GM12878 (cell line): ENCODE measurements at regions not wholly inside any gene's neighbourhood (a gene's known extent, or its start where the extent isn't known, plus 50 kb on each side); places are given as distances from the start of the nearest gene placed in this dataset.

Source experiments
- CREB1 ChIP-seq: IDR thresholded peaks from 2 replicates; pipeline ENCODE4 v1.6.1; 2012; ENCODE audit warnings: low read depth, mild to moderate bottlenecking, inconsistent platforms
- E2F8 ChIP-seq: fragments of 450-650 bp; IDR thresholded peaks from 2 replicates; pipeline ENCODE4 v1.6.1; 2018; ENCODE audit warnings: mild to moderate bottlenecking, low read depth, moderate library complexity; ENCODE audit not compliant: partially characterized antibody
- EP300 ChIP-seq, 2 experiments: fragments of 150-350 bp in 1 of 2; IDR thresholded peaks; 2 replicates each; pipeline ENCODE4 v1.6.1; 2011 to 2012; ENCODE audit warnings: low read depth in 2 of 2, low read length in 2 of 2, borderline replicate concordance in 1 of 2, improper control_type of control experiment in 1 of 2, inconsistent platforms in 1 of 2; ENCODE audit not compliant: control insufficient read depth in 1 of 2
- IKZF1 ChIP-seq: fragments of 450-650 bp; conservative IDR thresholded peaks from 2 replicates; pipeline ENCODE4 v1.6.1; 2017; ENCODE audit warnings: antibody characterized with exemption, mild to moderate bottlenecking
- NRF1 ChIP-seq: conservative IDR thresholded peaks from 2 replicates; pipeline ENCODE4 v1.6.1; 2011; ENCODE audit warnings: mild to moderate bottlenecking, low read depth, low read length, improper control_type of control experiment
- SPI1 ChIP-seq: IDR thresholded peaks from 2 replicates; pipeline ENCODE4 v1.6.1; 2011; ENCODE audit warnings: low read depth, mild to moderate bottlenecking, low read length, moderate library complexity, borderline replicate concordance; ENCODE audit not compliant: insufficient read depth
- STAT3 ChIP-seq: IDR thresholded peaks from 2 replicates; pipeline ENCODE4 v1.6.1; 2011; ENCODE audit warnings: low read depth, low read length, improper control_type of control experiment
- TF ChIP-seq, protein P1 (sequence below): fragments of 450-650 bp; IDR thresholded peaks from 2 replicates; pipeline ENCODE4 v1.6.1; 2017; ENCODE audit warnings: mild to moderate bottlenecking, low read depth, inconsistent platforms; ENCODE audit not compliant: poor library complexity, severe bottlenecking
- TF ChIP-seq, protein P2 (sequence below): fragments of 450-650 bp; formaldehyde crosslinking; IDR thresholded peaks from 2 replicates; pipeline ENCODE4 v1.4.0; 2020; ENCODE audit warnings: mild to moderate bottlenecking, moderate library complexity

DNA sequence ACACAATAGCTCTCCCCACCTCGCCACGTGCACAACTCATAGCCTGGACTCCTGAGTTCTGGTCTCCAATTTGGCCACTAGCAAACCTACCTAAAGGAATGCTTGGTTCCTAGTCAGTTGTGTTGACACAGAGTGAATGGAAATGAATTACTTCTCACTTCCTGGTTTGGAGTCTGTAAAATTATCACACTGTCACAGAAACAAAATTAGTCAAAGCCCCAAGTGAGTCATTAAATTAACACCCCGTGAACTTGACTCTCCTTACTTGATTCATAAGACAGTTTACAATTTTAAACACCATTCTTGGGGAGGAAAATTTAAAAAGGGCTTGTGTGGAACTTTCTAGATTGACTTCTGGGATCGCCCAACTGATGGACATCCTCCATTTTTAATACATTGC is 276.2 kb upstream of the CTNNB1 start (continued):
- no peak for TF ChIP-seq STAT3
- no peak for TF ChIP-seq EP300 (IDR thresholded peaks at IDR 0.05; ENCODE audit: borderline replicate concordance in 1 of 2, control insufficient read depth in 1 of 2, low read depth in 2 of 2, low read length in 2 of 2)
- no peak for TF ChIP-seq NRF1
- TF ChIP-seq SPI1, result peak; percentile 34; the same call in 1 of the 2 replicates
- TF ChIP-seq CREB1, result no peak
- TF ChIP-seq, protein P1, sequence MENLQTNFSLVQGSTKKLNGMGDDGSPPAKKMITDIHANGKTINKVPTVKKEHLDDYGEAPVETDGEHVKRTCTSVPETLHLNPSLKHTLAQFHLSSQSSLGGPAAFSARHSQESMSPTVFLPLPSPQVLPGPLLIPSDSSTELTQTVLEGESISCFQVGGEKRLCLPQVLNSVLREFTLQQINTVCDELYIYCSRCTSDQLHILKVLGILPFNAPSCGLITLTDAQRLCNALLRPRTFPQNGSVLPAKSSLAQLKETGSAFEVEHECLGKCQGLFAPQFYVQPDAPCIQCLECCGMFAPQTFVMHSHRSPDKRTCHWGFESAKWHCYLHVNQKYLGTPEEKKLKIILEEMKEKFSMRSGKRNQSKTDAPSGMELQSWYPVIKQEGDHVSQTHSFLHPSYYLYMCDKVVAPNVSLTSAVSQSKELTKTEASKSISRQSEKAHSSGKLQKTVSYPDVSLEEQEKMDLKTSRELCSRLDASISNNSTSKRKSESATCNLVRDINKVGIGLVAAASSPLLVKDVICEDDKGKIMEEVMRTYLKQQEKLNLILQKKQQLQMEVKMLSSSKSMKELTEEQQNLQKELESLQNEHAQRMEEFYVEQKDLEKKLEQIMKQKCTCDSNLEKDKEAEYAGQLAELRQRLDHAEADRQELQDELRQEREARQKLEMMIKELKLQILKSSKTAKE, result no peak
- TF ChIP-seq, protein P2, sequence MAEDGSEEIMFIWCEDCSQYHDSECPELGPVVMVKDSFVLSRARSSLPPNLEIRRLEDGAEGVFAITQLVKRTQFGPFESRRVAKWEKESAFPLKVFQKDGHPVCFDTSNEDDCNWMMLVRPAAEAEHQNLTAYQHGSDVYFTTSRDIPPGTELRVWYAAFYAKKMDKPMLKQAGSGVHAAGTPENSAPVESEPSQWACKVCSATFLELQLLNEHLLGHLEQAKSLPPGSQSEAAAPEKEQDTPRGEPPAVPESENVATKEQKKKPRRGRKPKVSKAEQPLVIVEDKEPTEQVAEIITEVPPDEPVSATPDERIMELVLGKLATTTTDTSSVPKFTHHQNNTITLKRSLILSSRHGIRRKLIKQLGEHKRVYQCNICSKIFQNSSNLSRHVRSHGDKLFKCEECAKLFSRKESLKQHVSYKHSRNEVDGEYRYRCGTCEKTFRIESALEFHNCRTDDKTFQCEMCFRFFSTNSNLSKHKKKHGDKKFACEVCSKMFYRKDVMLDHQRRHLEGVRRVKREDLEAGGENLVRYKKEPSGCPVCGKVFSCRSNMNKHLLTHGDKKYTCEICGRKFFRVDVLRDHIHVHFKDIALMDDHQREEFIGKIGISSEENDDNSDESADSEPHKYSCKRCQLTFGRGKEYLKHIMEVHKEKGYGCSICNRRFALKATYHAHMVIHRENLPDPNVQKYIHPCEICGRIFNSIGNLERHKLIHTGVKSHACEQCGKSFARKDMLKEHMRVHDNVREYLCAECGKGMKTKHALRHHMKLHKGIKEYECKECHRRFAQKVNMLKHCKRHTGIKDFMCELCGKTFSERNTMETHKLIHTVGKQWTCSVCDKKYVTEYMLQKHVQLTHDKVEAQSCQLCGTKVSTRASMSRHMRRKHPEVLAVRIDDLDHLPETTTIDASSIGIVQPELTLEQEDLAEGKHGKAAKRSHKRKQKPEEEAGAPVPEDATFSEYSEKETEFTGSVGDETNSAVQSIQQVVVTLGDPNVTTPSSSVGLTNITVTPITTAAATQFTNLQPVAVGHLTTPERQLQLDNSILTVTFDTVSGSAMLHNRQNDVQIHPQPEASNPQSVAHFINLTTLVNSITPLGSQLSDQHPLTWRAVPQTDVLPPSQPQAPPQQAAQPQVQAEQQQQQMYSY (CRISPR knock-in tag), result no peak
- TF ChIP-seq IKZF1, result 0 out of 2 replicates have a peak, but pooled peaks have one; percentile 30
- no peak for TF ChIP-seq E2F8
- TF ChIP-seq, all 136 proteins: peak for 4
